H9 (cell line): ENCODE measurements at regions not wholly inside any gene's neighbourhood (a gene's known extent, or its start where the extent isn't known, plus 50 kb on each side); places are given as distances from the start of the nearest gene placed in this dataset.

Experiments used
- DNase-seq: peaks from one replicate; pipeline ENCODE4 v3.0.0-alpha.2; 2017
- H2AFZ ChIP-seq: one replicate; pipeline ENCODE4 v1.6.1; 2013; ENCODE audit warnings: mild to moderate bottlenecking, low read length, control low read depth, moderate library complexity
- H2AK5ac ChIP-seq: 2 replicates; pipeline ENCODE4 v1.6.1; 2013; ENCODE audit warnings: low read length, control low read depth, mixed read lengths; ENCODE audit not compliant: insufficient read length
- H2BK120ac ChIP-seq: one replicate; pipeline ENCODE4 v1.6.1; 2013; ENCODE audit warnings: low read depth, mild to moderate bottlenecking, low read length, control low read depth, inconsistent platforms; ENCODE audit not compliant: poor library complexity, severe bottlenecking
- H2BK12ac ChIP-seq: 2 replicates; pipeline ENCODE4 v1.6.1; 2013; ENCODE audit warnings: low read length, control low read depth, mixed read lengths, low read depth; ENCODE audit not compliant: insufficient read length
- H2BK15ac ChIP-seq: 2 replicates; pipeline ENCODE4 v1.6.1; 2013; ENCODE audit warnings: low read depth, low read length, control low read depth
- H2BK20ac ChIP-seq: one replicate; pipeline ENCODE4 v1.6.1; 2013; ENCODE audit warnings: low read depth, mild to moderate bottlenecking, low read length, control low read depth, inconsistent platforms; ENCODE audit not compliant: poor library complexity, severe bottlenecking
- H2BK5ac ChIP-seq: 2 replicates; pipeline ENCODE4 v1.6.1; 2013; ENCODE audit warnings: low read length, control low read depth, mixed read lengths; ENCODE audit not compliant: insufficient read length
- H3K14ac ChIP-seq: 2 replicates; pipeline ENCODE4 v1.6.1; 2013; ENCODE audit warnings: low read length, control low read depth; ENCODE audit not compliant: insufficient read depth
- H3K18ac ChIP-seq: 2 replicates; pipeline ENCODE4 v1.6.1; 2013; ENCODE audit warnings: low read depth, mild to moderate bottlenecking, mixed read lengths, low read length, control low read depth; ENCODE audit not compliant: insufficient read length
- H3K23ac ChIP-seq: 2 replicates; pipeline ENCODE4 v1.6.1; 2013; ENCODE audit warnings: low read length, control low read depth, mixed read lengths, low read depth; ENCODE audit not compliant: insufficient read length
- H3K23me2 ChIP-seq: 2 replicates; pipeline ENCODE4 v1.6.1; 2013; ENCODE audit warnings: low read depth, mild to moderate bottlenecking, mixed read lengths, low read length, control low read depth; ENCODE audit not compliant: insufficient read length, poor library complexity, severe bottlenecking
- H3K27ac ChIP-seq: 2 replicates; pipeline ENCODE4 v1.5.1; 2013; ENCODE audit warnings: low read length, control low read depth, mixed read lengths, low read depth; ENCODE audit not compliant: insufficient read length
- H3K27me3 ChIP-seq: 2 replicates; pipeline ENCODE4 v1.6.1; 2013; ENCODE audit warnings: low read length, control low read depth, inconsistent platforms; ENCODE audit not compliant: insufficient read depth
- H3K4ac ChIP-seq: 2 replicates; pipeline ENCODE4 v1.6.1; 2013; ENCODE audit warnings: low read depth, mild to moderate bottlenecking, control low read depth, inconsistent platforms, low read length, moderate library complexity
- H3K4me1 ChIP-seq: 2 replicates; pipeline ENCODE4 v1.6.1; 2013; ENCODE audit warnings: low read length, control low read depth, inconsistent platforms; ENCODE audit not compliant: insufficient read depth
- H3K4me2 ChIP-seq: 2 replicates; pipeline ENCODE4 v1.6.1; 2013; ENCODE audit warnings: low read length, control low read depth, mixed read lengths; ENCODE audit not compliant: insufficient read length, insufficient read depth
- H3K56ac ChIP-seq: 2 replicates; pipeline ENCODE4 v1.6.1; 2013; ENCODE audit warnings: low read depth, mild to moderate bottlenecking, mixed read lengths, low read length, control low read depth; ENCODE audit not compliant: insufficient read length
- H3K79me1 ChIP-seq: 2 replicates; pipeline ENCODE4 v1.6.1; 2013; ENCODE audit warnings: low read depth, mild to moderate bottlenecking, moderate library complexity, low read length, control low read depth, inconsistent platforms; ENCODE audit not compliant: insufficient read depth, poor library complexity, severe bottlenecking
- H3K79me2 ChIP-seq: 2 replicates; pipeline ENCODE4 v1.6.1; 2013; ENCODE audit warnings: low read length, control low read depth, inconsistent platforms; ENCODE audit not compliant: insufficient read depth
- H3K9ac ChIP-seq: 2 replicates; pipeline ENCODE4 v1.6.1; 2013; ENCODE audit warnings: low read length, control low read depth, mixed read lengths; ENCODE audit not compliant: insufficient read length; ENCODE audit errors: extremely low read depth
- H3K9me3 ChIP-seq: one replicate; pipeline ENCODE4 v1.6.1; 2013; ENCODE audit warnings: low read depth, low read length, inconsistent platforms; ENCODE audit not compliant: control insufficient read depth
- H3T11ph ChIP-seq: one replicate; pipeline ENCODE4 v1.6.1; 2013; ENCODE audit warnings: mild to moderate bottlenecking, low read length, control low read depth, inconsistent platforms
- H4K20me1 ChIP-seq: one replicate; pipeline ENCODE4 v1.6.1; 2013; ENCODE audit not compliant: control insufficient read depth, insufficient read length, insufficient read depth
- H4K5ac ChIP-seq: 2 replicates; pipeline ENCODE4 v1.6.1; 2013; ENCODE audit warnings: low read depth, mild to moderate bottlenecking, mixed read lengths, low read length, control low read depth; ENCODE audit not compliant: insufficient read length
- H4K8ac ChIP-seq: replicated peaks from 2 replicates; pipeline ENCODE4 v1.6.1; 2013; ENCODE audit warnings: low read length, control low read depth, mixed read lengths, low read depth; ENCODE audit not compliant: insufficient read length
- H4K91ac ChIP-seq: 2 replicates; pipeline ENCODE4 v1.6.1; 2013; ENCODE audit warnings: low read depth, mild to moderate bottlenecking, moderate library complexity, mixed read lengths, low read length, control low read depth; ENCODE audit not compliant: insufficient read length
- H3K27ac Mint-ChIP-seq, 3 experiments: 2 replicates in 2 of 3; 3 replicates in 1 of 3; pipeline ENCODE4 v1.8.0; 2020 to 2021; ENCODE audit warnings: mixed read lengths in 3 of 3, mild to moderate bottlenecking in 1 of 3, moderate library complexity in 1 of 3
- H3K27me3 Mint-ChIP-seq: 2 replicates; pipeline ENCODE4 v1.8.0; 2021; ENCODE audit warnings: low read depth, mild to moderate bottlenecking, moderate library complexity, mixed read lengths
- H3K36me3 Mint-ChIP-seq, 3 experiments: 2 replicates in 2 of 3; 3 replicates in 1 of 3; pipeline ENCODE4 v1.8.0; 2020 to 2021; ENCODE audit warnings: low read depth in 3 of 3, mixed read lengths in 3 of 3; ENCODE audit not compliant: insufficient read depth in 1 of 3
- H3K4me1 Mint-ChIP-seq, 2 experiments: 2 replicates each; pipeline ENCODE4 v1.8.0; 2020; ENCODE audit warnings: mixed read lengths in 2 of 2
- H3K4me3 Mint-ChIP-seq, 2 experiments: 2 replicates in 1 of 2; 3 replicates in 1 of 2; pipeline ENCODE4 v1.8.0; 2020 to 2021; ENCODE audit warnings: mild to moderate bottlenecking in 2 of 2, mixed read lengths in 2 of 2, moderate library complexity in 1 of 2
- H3K9me3 Mint-ChIP-seq, 2 experiments: 2 replicates in 1 of 2; 3 replicates in 1 of 2; pipeline ENCODE4 v1.8.0; 2020; ENCODE audit warnings: mild to moderate bottlenecking in 2 of 2, mixed read lengths in 2 of 2, moderate library complexity in 1 of 2
- CTCF ChIP-seq: fragments of 200-600 bp; sonication (generic); conservative IDR thresholded peaks from 3 replicates; pipeline ENCODE4 v1.8.0; 2021; ENCODE audit warnings: antibody characterized with exemption, mild to moderate bottlenecking
- WGBS: extraction: QIAGEN DNeasy Blood & Tissue Kit; methylation state at CpG from one replicate; pipeline ENCODE4 v1.1.7; 2013; ENCODE audit warnings: missing lambda C conversion rate, low lambda C conversion rate, mixed read lengths; ENCODE audit not compliant: insufficient read length; ENCODE audit errors: extremely low coverage; 5-methylcytosine and 5-hydroxymethylcytosine counted together

DNA sequence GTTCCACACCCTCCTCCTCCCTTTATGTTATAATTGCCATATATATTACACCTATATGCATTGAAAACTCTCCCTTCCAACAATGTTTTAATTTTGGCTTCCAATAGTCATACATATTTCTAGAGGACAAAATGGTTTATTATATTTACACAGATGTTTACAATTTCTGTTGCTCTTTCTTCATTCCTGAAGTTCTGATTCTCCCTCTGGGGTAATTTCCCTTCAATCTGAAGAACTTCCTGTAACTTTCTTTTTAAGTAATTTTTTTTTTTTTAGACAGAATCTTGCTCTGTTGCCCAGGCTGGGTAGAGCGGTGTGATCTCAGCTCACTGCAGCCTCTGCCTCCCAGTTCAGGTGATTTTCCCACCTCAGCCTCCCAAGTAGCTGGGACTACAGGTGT is 173.0 kb upstream of the MAP1B start:
- no peak overlapping the region for H3K4me2 ChIP-seq
- no peak overlapping the region for H3K18ac ChIP-seq
- Mint-ChIP-seq H3K9me3 (peaks cover 0 to 2% of the 10 kb centered on the region in 2 experiments; a peak in 1 of 5 replicates), H3K36me3 (no peaks in the 10 kb centered on the region), H3K4me3 (no peak overlapping the region), H3K4me1 (peaks cover 26 to 32% of the 10 kb centered on the region in 2 experiments), H3K27ac (no peak overlapping the region), H3K27me3 (peaks cover 2% of the 10 kb centered on the region; the same call in 1 of the 2 replicates)
- TF ChIP-seq CTCF: no peak
- H3K9me3 ChIP-seq: no peaks in the 10 kb centered on the region
- peaks cover 5% of the 10 kb centered on the region; the same call in 1 of the 2 replicates for H3K4me1 ChIP-seq
- no peak overlapping the region for H4K5ac ChIP-seq
- no CpG with 5 or more reads among the region's 1 CpG for WGBS
- H4K8ac ChIP-seq: no peak overlapping the region
- no peak for DNase-seq
- H3K23ac ChIP-seq: no peak overlapping the region
- H3K14ac ChIP-seq: no peak overlapping the region
- H4K20me1 ChIP-seq: no peaks in the 10 kb centered on the region
- H3K23me2 ChIP-seq: no peaks in the 10 kb centered on the region
- H2AK5ac ChIP-seq: no peak overlapping the region
- no peak overlapping the region for H2BK15ac ChIP-seq
- no peaks in the 10 kb centered on the region for H3K79me1 ChIP-seq
- no peak overlapping the region for H2AFZ ChIP-seq
- H3K9ac ChIP-seq: no peak overlapping the region
- H4K91ac ChIP-seq: no peak overlapping the region
- no peaks in the 10 kb centered on the region for H3K79me2 ChIP-seq
- H3K27me3 ChIP-seq: no peaks in the 10 kb centered on the region
- no peak overlapping the region for H3T11ph ChIP-seq
- no peak overlapping the region for H2BK5ac ChIP-seq
- H3K56ac ChIP-seq: no peak overlapping the region
- H3K4ac ChIP-seq: no peak overlapping the region
- H2BK120ac ChIP-seq: no peak overlapping the region
- no peak overlapping the region for H2BK20ac ChIP-seq
- no peak overlapping the region for H2BK12ac ChIP-seq
- H3K27ac ChIP-seq: no peak overlapping the region
